ENCODE measurements at regions not wholly inside any gene's neighbourhood (a gene's known extent, or its start where the extent isn't known, plus 50 kb on each side); places are given as distances from the start of the nearest gene placed in this dataset.

GRCh38 chr12:25855716-25856115 lies 102.8 kb upstream of the RASSF8 start:
- Histone ChIP-seq H3K4me3 (ENCODE audit: low read depth, low read length) (no peak overlapping the region), H3K27ac (ENCODE audit: low read depth) (no peak overlapping the region), H3K4me1 (ENCODE audit: insufficient read depth) (no peaks in the 10 kb centered on the region), H3K36me3 (ENCODE audit: insufficient read depth) (no peaks in the 10 kb centered on the region)
- no peak for DNase-seq (ENCODE audit: extremely low spot score)
- 81% methylated on average over 3 of the region's 3 CpGs for WGBS

- Histone ChIP-seq H3K36me3 (ENCODE audit: insufficient read depth) (no peaks in the 10 kb centered on the region), H3K4me1 (ENCODE audit: insufficient read depth) (no peaks in the 10 kb centered on the region), H3K27ac (ENCODE audit: low read depth) (no peak overlapping the region), H3K4me3 (ENCODE audit: low read depth, low read length) (no peak overlapping the region)
- 73% methylated on average over 7 of the region's 7 CpGs for WGBS
- DNase-seq (ENCODE audit: extremely low spot score), result no peak
Observed at GRCh38 chr12:25859976-25860375, 98.5 kb upstream of the RASSF8 start.

- 77% methylated on average over 2 of the region's 2 CpGs for WGBS
- DNase-seq (ENCODE audit: extremely low spot score), result no peak
- no peak overlapping the region for H3K27ac ChIP-seq (ENCODE audit: low read depth)
- H3K4me1 ChIP-seq (ENCODE audit: insufficient read depth), result no peaks in the 10 kb centered on the region
- H3K36me3 ChIP-seq (ENCODE audit: insufficient read depth), result no peaks in the 10 kb centered on the region
- no peak overlapping the region for H3K4me3 ChIP-seq (ENCODE audit: low read depth, low read length)
Observed at GRCh38 chr12:25861226-25861625, 97.3 kb upstream of the RASSF8 start.

- WGBS, result 83% methylated on average over 3 of the region's 3 CpGs
Observed at GRCh38 chr12:25864306-25865276, 93.9 kb upstream of the RASSF8 start.

GRCh38 chr12:25866586-25867378 lies 91.7 kb upstream of the RASSF8 start:
- Histone ChIP-seq H3K36me3 (ENCODE audit: insufficient read depth) (no peaks in the 10 kb centered on the region), H3K4me1 (ENCODE audit: insufficient read depth) (no peaks in the 10 kb centered on the region), H3K4me3 (ENCODE audit: low read depth, low read length) (no peak overlapping the region), H3K27ac (ENCODE audit: low read depth) (no peak overlapping the region)
- 29% methylated on average over 6 of the region's 6 CpGs for WGBS
- DNase-seq (ENCODE audit: extremely low spot score), result no peak

More at GRCh38 chr12:25864306-25865276, 93.9 kb upstream of the RASSF8 start:
- no peak overlapping the region for H3K4me3 ChIP-seq (ENCODE audit: low read depth, low read length)
- no peaks in the 10 kb centered on the region for H3K4me1 ChIP-seq (ENCODE audit: insufficient read depth)
- H3K36me3 ChIP-seq (ENCODE audit: insufficient read depth), result no peaks in the 10 kb centered on the region
- no peak for DNase-seq (ENCODE audit: extremely low spot score)
- H3K27ac ChIP-seq (ENCODE audit: low read depth), result no peak overlapping the region

GRCh38 chr12:25868193-25868592 lies 90.3 kb upstream of the RASSF8 start:
- DNase-seq (ENCODE audit: extremely low spot score), result no peak
- Histone ChIP-seq H3K4me1 (ENCODE audit: insufficient read depth) (no peaks in the 10 kb centered on the region), H3K4me3 (ENCODE audit: low read depth, low read length) (no peak overlapping the region), H3K36me3 (ENCODE audit: insufficient read depth) (no peaks in the 10 kb centered on the region), H3K27ac (ENCODE audit: low read depth) (no peak overlapping the region)

- Histone ChIP-seq H3K4me1 (ENCODE audit: insufficient read depth) (no peaks in the 10 kb centered on the region), H3K27ac (ENCODE audit: low read depth) (no peak overlapping the region), H3K36me3 (ENCODE audit: insufficient read depth) (no peaks in the 10 kb centered on the region), H3K4me3 (ENCODE audit: low read depth, low read length) (no peak overlapping the region)
- no peak for DNase-seq (ENCODE audit: extremely low spot score)
Observed at GRCh38 chr12:25872137-25872536, 86.3 kb upstream of the RASSF8 start.

GRCh38 chr12:25875661-25876060 lies 82.8 kb upstream of the RASSF8 start:
- 41% methylated on average over 1 of the region's 1 CpG for WGBS
- Histone ChIP-seq H3K27ac (ENCODE audit: low read depth) (no peak overlapping the region), H3K4me1 (ENCODE audit: insufficient read depth) (no peaks in the 10 kb centered on the region), H3K36me3 (ENCODE audit: insufficient read depth) (no peaks in the 10 kb centered on the region), H3K4me3 (ENCODE audit: low read depth, low read length) (no peak overlapping the region)
- no peak for DNase-seq (ENCODE audit: extremely low spot score)

- Histone ChIP-seq H3K27ac (ENCODE audit: low read depth) (no peak overlapping the region), H3K4me3 (ENCODE audit: low read depth, low read length) (no peak overlapping the region), H3K36me3 (ENCODE audit: insufficient read depth) (no peaks in the 10 kb centered on the region), H3K4me1 (ENCODE audit: insufficient read depth) (no peaks in the 10 kb centered on the region)
- WGBS, result 55% methylated on average over 2 of the region's 2 CpGs
- DNase-seq (ENCODE audit: extremely low spot score), result no peak
Observed at GRCh38 chr12:25876383-25877045, 82.0 kb upstream of the RASSF8 start.

- Histone ChIP-seq H3K27ac (ENCODE audit: low read depth) (no peak overlapping the region), H3K36me3 (ENCODE audit: insufficient read depth) (no peaks in the 10 kb centered on the region), H3K4me3 (ENCODE audit: low read depth, low read length) (no peak overlapping the region), H3K4me1 (ENCODE audit: insufficient read depth) (no peaks in the 10 kb centered on the region)
- no peak for DNase-seq (ENCODE audit: extremely low spot score)
- 94% methylated on average over 1 of the region's 1 CpG for WGBS
Observed at GRCh38 chr12:25877446-25877845, 81.0 kb upstream of the RASSF8 start.

- 71% methylated on average over 1 of the region's 1 CpG for WGBS
- no peak overlapping the region for H3K4me3 ChIP-seq (ENCODE audit: low read depth, low read length)
- no peak for DNase-seq (ENCODE audit: extremely low spot score)
- no peaks in the 10 kb centered on the region for H3K36me3 ChIP-seq (ENCODE audit: insufficient read depth)
- no peaks in the 10 kb centered on the region for H3K4me1 ChIP-seq (ENCODE audit: insufficient read depth)
- H3K27ac ChIP-seq (ENCODE audit: low read depth), result no peak overlapping the region
Observed at GRCh38 chr12:25882266-25882665, 76.2 kb upstream of the RASSF8 start.

- no peak for DNase-seq (ENCODE audit: extremely low spot score)
- H3K4me3 ChIP-seq (ENCODE audit: low read depth, low read length), result no peak overlapping the region
- H3K4me1 ChIP-seq (ENCODE audit: insufficient read depth), result no peaks in the 10 kb centered on the region
- WGBS, result 67% methylated on average over 10 of the region's 10 CpGs
- H3K36me3 ChIP-seq (ENCODE audit: insufficient read depth), result no peaks in the 10 kb centered on the region
- no peak overlapping the region for H3K27ac ChIP-seq (ENCODE audit: low read depth)
Observed at GRCh38 chr12:25883026-25883916, 75.2 kb upstream of the RASSF8 start.
